GM12878 (cell line): ENCODE measurements at regions not wholly inside any gene's neighbourhood (a gene's known extent, or its start where the extent isn't known, plus 50 kb on each side); places are given as distances from the start of the nearest gene placed in this dataset.

ENCODE experiments used
- ATAC-seq: fragments of 200-7000 bp; cut with Tn5 transposase; 3 replicates; pipeline ENCODE4 v1.9.1; 2020; ENCODE audit warnings: mild to moderate bottlenecking, moderate library complexity
- BruUV-seq: library from RNA; stranded (reverse); fragments of 400-500 nt; replicated peaks from 2 replicates; lab custom pipeline; 2021; lab: Mats Ljungman, UMichigan
- CTCF ChIA-PET: fragments of 300-600 bp; sonication (Branson Sonifier 250); formaldehyde crosslinking; extraction: SDS; loops from one replicate; lab custom pipeline; 2021; ENCODE audit warnings: inconsistent platforms; lab: Yijun Ruan, JAX
- POLR2A ChIA-PET: fragments of 350-600 bp; formaldehyde crosslinking; extraction: SDS; loops from one replicate; lab custom pipeline; 2021; ENCODE audit warnings: inconsistent platforms; lab: Charles Lee
- RAD21 ChIA-PET: fragments of 300-600 bp; sonication (Branson Sonifier 250); formaldehyde crosslinking; loops from one replicate; lab custom pipeline; 2023; ENCODE audit warnings: antibody characterized with exemption; ENCODE audit not compliant: unreplicated experiment; lab: Charles Lee
- SMC1A ChIA-PET: fragments of 300-600 bp; sonication (Branson Sonifier 250); formaldehyde crosslinking; loops from one replicate; lab custom pipeline; 2023; ENCODE audit not compliant: unreplicated experiment, uncharacterized antibody; lab: Charles Lee
- DNase-seq: peaks from one replicate; pipeline ENCODE4 v3.0.0-alpha.2; 2011; ENCODE audit warnings: low read depth, low spot score
- FAIRE-seq: peaks from 3 replicates; lab custom pipeline; 2011; peaks lifted over from hg19 to GRCh38; lab: Jason Lieb, UNC
- H2AFZ ChIP-seq: 2 replicates; pipeline ENCODE4 v1.6.0; 2011; ENCODE audit warnings: low read depth, low read length, control low read depth; ENCODE audit not compliant: control insufficient read depth
- H3K27ac ChIP-seq: 2 replicates; pipeline ENCODE4 v1.5.1; 2011; ENCODE audit warnings: control low read depth; ENCODE audit not compliant: control insufficient read depth, insufficient read depth
- H3K27me3 ChIP-seq, 2 experiments: replicated peaks in 1 of 2; 2 replicates each; pipeline versions ENCODE4 v1.6.0 to v1.6.1; 2011; ENCODE audit warnings: low read length in 1 of 2; ENCODE audit not compliant: control insufficient read depth in 2 of 2, insufficient read depth in 2 of 2
- H3K36me3 ChIP-seq, 2 experiments: 2 replicates each; pipeline ENCODE4 v1.5.1; 2011; ENCODE audit warnings: low read length in 1 of 2; ENCODE audit not compliant: control insufficient read depth in 2 of 2, insufficient read depth in 2 of 2
- H3K4me1 ChIP-seq: 2 replicates; pipeline ENCODE4 v1.6.1; 2011; ENCODE audit warnings: mild to moderate bottlenecking, low read length, moderate library complexity, mixed read lengths; ENCODE audit not compliant: control insufficient read depth, insufficient read depth
- H3K4me2 ChIP-seq: 2 replicates; pipeline ENCODE4 v1.6.0; 2011; ENCODE audit warnings: control low read depth; ENCODE audit not compliant: control insufficient read depth, insufficient read depth
- H3K4me3 ChIP-seq: fragments of 200-600 bp; sonication (generic); 2 replicates; pipeline ENCODE4 v1.5.1; 2016
- H3K79me2 ChIP-seq: 2 replicates; pipeline ENCODE4 v1.6.0; 2011; ENCODE audit warnings: low read length; ENCODE audit not compliant: control insufficient read depth, insufficient read depth
- H3K9ac ChIP-seq: 2 replicates; pipeline ENCODE4 v1.8.0; 2011; ENCODE audit warnings: low read length, control low read depth, mixed read lengths; ENCODE audit not compliant: control insufficient read depth, insufficient read depth
- H3K9me3 ChIP-seq: replicated peaks from 3 replicates; pipeline ENCODE4 v1.5.1; 2011; ENCODE audit warnings: mild to moderate bottlenecking, low read length; ENCODE audit not compliant: control insufficient read depth, insufficient read depth
- H4K20me1 ChIP-seq: 2 replicates; pipeline ENCODE4 v1.6.0; 2011; ENCODE audit not compliant: control insufficient read depth, insufficient read depth
- CBX3 ChIP-seq: fragments of 200-600 bp; sonication (generic); IDR thresholded peaks from 2 replicates; pipeline ENCODE4 v1.6.1; 2016; ENCODE audit warnings: low read depth, borderline replicate concordance
- HDAC6 ChIP-seq: fragments of 200-600 bp; sonication (generic); IDR thresholded peaks from one replicate; pipeline ENCODE4 v1.8.0; 2017; ENCODE audit warnings: antibody characterized with exemption; ENCODE audit not compliant: unreplicated experiment
- MEF2A ChIP-seq: IDR thresholded peaks from 2 replicates; pipeline ENCODE4 v1.6.1; 2011; ENCODE audit warnings: low read depth, mild to moderate bottlenecking, low read length, moderate library complexity; ENCODE audit not compliant: insufficient read depth
- NBN ChIP-seq: fragments of 450-650 bp; IDR thresholded peaks from 2 replicates; pipeline ENCODE4 v1.6.1; 2016
- RBBP5 ChIP-seq: fragments of 200-600 bp; sonication (generic); conservative IDR thresholded peaks from 2 replicates; pipeline ENCODE4 v1.6.1; 2016
- SPI1 ChIP-seq: IDR thresholded peaks from 2 replicates; pipeline ENCODE4 v1.6.1; 2011; ENCODE audit warnings: low read depth, mild to moderate bottlenecking, low read length, moderate library complexity, borderline replicate concordance; ENCODE audit not compliant: insufficient read depth
- SRF ChIP-seq, 2 experiments: IDR thresholded peaks; 2 replicates each; pipeline ENCODE4 v1.6.1; 2011; ENCODE audit warnings: low read depth in 2 of 2, low read length in 2 of 2, mild to moderate bottlenecking in 1 of 2, moderate library complexity in 1 of 2
- TCF7 ChIP-seq: IDR thresholded peaks from 2 replicates; pipeline ENCODE4 v1.6.1; 2014; ENCODE audit warnings: antibody characterized with exemption, borderline replicate concordance
- WGBS: methylation state at CpG from one replicate; pipeline ENCODE4 v1.1.6; 2016; ENCODE audit warnings: low lambda C conversion rate; ENCODE audit not compliant: insufficient replicate concordance, insufficient coverage; ENCODE audit errors: missing lambda C conversion rate; 5-methylcytosine and 5-hydroxymethylcytosine counted together
- in situ Hi-C: fragments of 300-500 bp; cut with MboI; formaldehyde crosslinking; loops from 9 replicates; pipeline ENCODE4 v1.14.3; 2018; ENCODE audit warnings: mixed read lengths
- intact Hi-C: fragments of 100-400 bp; cut with micrococcal nuclease; formaldehyde crosslinking; loops from one replicate; pipeline ENCODE4 v1.14.2; 2022; ENCODE audit not compliant: unreplicated experiment
- TF ChIP-seq, protein P1 (sequence below): IDR thresholded peaks from 2 replicates; pipeline ENCODE4 v1.6.1; 2011; ENCODE audit warnings: borderline replicate concordance, low read depth, mild to moderate bottlenecking, moderate library complexity, mixed read lengths, low read length; ENCODE audit not compliant: insufficient read depth; ENCODE audit errors: extremely low read length

DNA sequence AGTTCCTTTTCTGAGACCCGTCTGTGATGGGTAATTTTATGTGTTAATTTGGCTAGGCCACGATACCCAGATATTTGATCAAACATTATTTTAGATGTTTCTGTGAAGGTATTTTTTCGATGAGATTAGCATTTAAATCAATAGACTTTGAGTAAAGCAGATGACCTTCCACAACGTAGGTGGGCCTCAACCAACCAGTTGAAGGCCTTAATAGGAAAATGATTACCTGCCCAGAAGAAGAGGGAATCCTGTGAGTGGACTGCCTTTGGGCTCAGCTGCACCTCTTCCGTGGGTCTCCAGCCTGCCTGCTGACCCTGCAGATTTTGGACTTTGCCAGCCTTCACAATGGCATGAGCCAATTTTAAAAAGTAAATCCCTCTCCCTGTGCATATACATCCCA is 61.6 kb upstream of the WSB1 start:
- POLR2A ChIA-PET = no interaction called here

DNA sequence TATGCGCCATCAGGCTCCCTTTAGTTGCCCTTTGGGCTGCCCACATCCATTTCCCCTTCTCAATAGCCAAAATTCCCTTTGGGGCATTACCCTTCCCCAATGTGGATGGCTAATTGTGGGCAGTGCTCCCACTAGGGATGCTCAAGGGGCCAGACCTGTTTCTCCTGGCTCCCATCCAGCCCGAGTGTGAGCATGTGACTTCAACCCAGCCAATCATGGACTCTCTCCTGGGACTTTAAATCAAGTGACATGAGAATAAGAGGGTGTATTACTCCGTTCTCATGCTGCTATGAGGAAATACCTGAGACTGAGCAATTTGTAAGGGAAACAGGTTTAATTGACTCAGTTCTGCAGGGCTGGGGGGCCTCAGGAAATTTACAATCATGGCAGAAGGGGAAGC is 60.9 kb upstream of the WSB1 start:
- no peak for ATAC-seq
- BruUV-seq = no TSS peak
- 62% methylated on average over 3 of the region's 3 CpGs for WGBS
- Histone ChIP-seq H3K27ac (no peak overlapping the region), H3K36me3 (no peaks in the 10 kb centered on the region), H3K79me2 (no peaks in the 10 kb centered on the region), H2AFZ (no peak overlapping the region; the same call in 1 of the 2 replicates), H4K20me1 (no peaks in the 10 kb centered on the region), H3K9ac (no peak overlapping the region), H3K4me1 (no peaks in the 10 kb centered on the region), H3K9me3 (no peaks in the 10 kb centered on the region), H3K4me3 (no peak overlapping the region), H3K27me3 (no peaks in the 10 kb centered on the region), H3K4me2 (no peak overlapping the region)
- TF ChIP-seq CBX3 = no peak
- TF ChIP-seq TCF7 = no peak
- TF ChIP-seq MEF2A = no peak
- TF ChIP-seq HDAC6 = no peak
- TF ChIP-seq NBN = no peak
- no peak for TF ChIP-seq RBBP5
- TF ChIP-seq, protein P1, sequence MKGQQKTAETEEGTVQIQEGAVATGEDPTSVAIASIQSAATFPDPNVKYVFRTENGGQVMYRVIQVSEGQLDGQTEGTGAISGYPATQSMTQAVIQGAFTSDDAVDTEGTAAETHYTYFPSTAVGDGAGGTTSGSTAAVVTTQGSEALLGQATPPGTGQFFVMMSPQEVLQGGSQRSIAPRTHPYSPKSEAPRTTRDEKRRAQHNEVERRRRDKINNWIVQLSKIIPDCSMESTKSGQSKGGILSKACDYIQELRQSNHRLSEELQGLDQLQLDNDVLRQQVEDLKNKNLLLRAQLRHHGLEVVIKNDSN = no peak
- FAIRE-seq = no peak
- ChIA-PET POLR2A (no interaction called here), CTCF (interaction anchor here (1.4 to 2.1 kb wide), 3 partner anchors 38 to 149 kb away, joined by 4 to 10 read pairs (median 4); no protein-coding TSS in a partner anchor), RAD21 (no interaction called here), SMC1A (interaction anchor here (1.4 kb wide), 1 partner anchor 14 kb away, joined by 6 read pairs; no protein-coding TSS in a partner anchor)
- in situ Hi-C loops = loop anchor here (10.0 kb wide), 1 partner anchor 182 kb away; no protein-coding TSS in a partner anchor
- DNase-seq = no peak
- intact Hi-C loops = loop anchor here (10.0 kb wide), 1 partner anchor 68 kb away; no protein-coding TSS in a partner anchor

More for the DNA sequence above, 61.6 kb upstream of the WSB1 start:
- no peak overlapping the region for H3K9ac ChIP-seq
- H4K20me1 ChIP-seq = no peaks in the 10 kb centered on the region
- no TSS peak for BruUV-seq
- no peak overlapping the region for H2AFZ ChIP-seq
- no peaks in the 10 kb centered on the region for H3K27me3 ChIP-seq
- DNase-seq (no peak), ATAC-seq (no peak), FAIRE-seq (no peak)
- H3K4me3 ChIP-seq = no peak overlapping the region
- in situ Hi-C loops (loop anchor here (10.0 kb wide), 1 partner anchor 182 kb away; no protein-coding TSS in a partner anchor), intact Hi-C loops (loop anchor here (10.0 kb wide), 1 partner anchor 68 kb away; no protein-coding TSS in a partner anchor)
- CTCF ChIA-PET = interaction anchor here (1.4 to 2.1 kb wide), 2 partner anchors 37 to 101 kb away, joined by 4 to 10 read pairs; no protein-coding TSS in a partner anchor
- SMC1A ChIA-PET = interaction anchor here (1.4 kb wide), 1 partner anchor 13 kb away, joined by 6 read pairs; no protein-coding TSS in a partner anchor
- 13% methylated on average over 5 of the region's 5 CpGs for WGBS
- H3K79me2 ChIP-seq = no peaks in the 10 kb centered on the region
- RAD21 ChIA-PET = no interaction called here
- H3K27ac ChIP-seq = no peak overlapping the region
- no peaks in the 10 kb centered on the region for H3K36me3 ChIP-seq
- H3K4me1 ChIP-seq = no peaks in the 10 kb centered on the region
- no peaks in the 10 kb centered on the region for H3K9me3 ChIP-seq
- TF ChIP-seq SRF (IDR thresholded peaks at IDR 0.05; ENCODE audit: low read depth in 2 of 2, low read length in 2 of 2) (no peak), SPI1 (peak; percentile 21; the same call in 1 of the 2 replicates)
- TF ChIP-seq, all 136 proteins: peak for 1
- no peak overlapping the region for H3K4me2 ChIP-seq
